Middle frontal gyrus (tissue), 1 donor: ENCODE measurements at regions not wholly inside any gene's neighbourhood (a gene's known extent, or its start where the extent isn't known, plus 50 kb on each side); places are given as distances from the start of the nearest gene placed in this dataset.

Source experiments
- DNase-seq: peaks from one replicate; pipeline ENCODE4 v3.0.0-alpha.2; 2015; ENCODE audit warnings: low spot score; ENCODE audit errors: extremely low spot score

- DNase-seq = no peak
Observed at GRCh38 chr18:40984856-40985255, 970.2 kb upstream of the PIK3C3 start.

- no peak for DNase-seq
Observed at GRCh38 chr18:40983835-40984234, 971.2 kb upstream of the PIK3C3 start.

GRCh38 chr18:40980171-40980570 is 974.9 kb upstream of the PIK3C3 start:
- DNase-seq = no peak

- DNase-seq = no peak
Observed at GRCh38 chr18:40976050-40976449, 979.0 kb upstream of the PIK3C3 start.

- no peak for DNase-seq
Observed at GRCh38 chr18:40974448-40974847, 980.6 kb upstream of the PIK3C3 start.

GRCh38 chr18:40962784-40963183 is 992.2 kb upstream of the PIK3C3 start:
- no peak for DNase-seq

GRCh38 chr18:40957533-40958070 is 997.4 kb upstream of the PIK3C3 start:
- DNase-seq = no peak

- DNase-seq = no peak
Observed at GRCh38 chr18:40956213-40956612, 998.8 kb upstream of the PIK3C3 start.

- no peak for DNase-seq
Observed at GRCh38 chr18:40955351-40955750, 999.7 kb upstream of the PIK3C3 start.

- DNase-seq = no peak
Observed at GRCh38 chr18:40949114-40949950, 1005.7 kb upstream of the PIK3C3 start.

GRCh38 chr18:40944576-40944975 is 1010.5 kb upstream of the PIK3C3 start:
- no peak for DNase-seq

GRCh38 chr18:40939656-40940515 is 1015.1 kb upstream of the PIK3C3 start:
- no peak for DNase-seq

- no peak for DNase-seq
Observed at GRCh38 chr18:40938615-40939014, 1016.4 kb upstream of the PIK3C3 start.

- DNase-seq = no peak
Observed at GRCh38 chr18:40937386-40937785, 1017.6 kb upstream of the PIK3C3 start.

GRCh38 chr18:40935423-40935822 is 1019.6 kb upstream of the PIK3C3 start:
- DNase-seq = no peak

GRCh38 chr18:40932862-40933261 is 1022.2 kb upstream of the PIK3C3 start:
- DNase-seq = no peak

- DNase-seq = no peak
Observed at GRCh38 chr18:40930211-40930882, 1024.7 kb upstream of the PIK3C3 start.

- no peak for DNase-seq
Observed at GRCh38 chr18:40929399-40929798, 1025.6 kb upstream of the PIK3C3 start.

- DNase-seq = no peak
Observed at GRCh38 chr18:40926679-40927078, 1028.4 kb upstream of the PIK3C3 start.

- DNase-seq = no peak
Observed at GRCh38 chr18:40925071-40925541, 1029.9 kb upstream of the PIK3C3 start.

- DNase-seq = no peak
Observed at GRCh38 chr18:40921845-40922629, 1033.0 kb upstream of the PIK3C3 start.
